SK-N-SH treated with all-trans-retinoic acid at 6 μM for 48 hours (cell line): ENCODE measurements at regions not wholly inside any gene's neighbourhood (a gene's known extent, or its start where the extent isn't known, plus 50 kb on each side); places are given as distances from the start of the nearest gene placed in this dataset.

Experiments used
- ARNTL ChIP-seq: fragments of 450-650 bp; formaldehyde crosslinking; IDR thresholded peaks from 2 replicates; pipeline ENCODE4 v1.5.0; 2020; ENCODE audit warnings: low read depth, mild to moderate bottlenecking, moderate library complexity, borderline replicate concordance
- ESRRG ChIP-seq: fragments of 250-450 bp; sonication (Bioruptor Pico); IDR thresholded peaks from 2 replicates; pipeline ENCODE4 v1.6.1; 2021; ENCODE audit warnings: mild to moderate bottlenecking
- ISL1 ChIP-seq: fragments of 250-450 bp; sonication (Bioruptor Pico); IDR thresholded peaks from 2 replicates; pipeline ENCODE4 v2.1.2; 2022; ENCODE audit warnings: mild to moderate bottlenecking, moderate library complexity
- SNAI2 ChIP-seq: fragments of 250-450 bp; sonication (Bioruptor Pico); IDR thresholded peaks from 2 replicates; pipeline ENCODE4 v1.5.0; 2020; ENCODE audit warnings: mild to moderate bottlenecking, moderate library complexity
- ZFP3 ChIP-seq: fragments of 250-450 bp; sonication (Bioruptor Pico); IDR thresholded peaks from 2 replicates; pipeline ENCODE4 v1.5.0; 2020; ENCODE audit warnings: mild to moderate bottlenecking, moderate library complexity
- ZFP30 ChIP-seq: fragments of 450-650 bp; formaldehyde crosslinking; IDR thresholded peaks from 2 replicates; pipeline ENCODE4 v1.5.0; 2022; ENCODE audit warnings: mild to moderate bottlenecking, moderate library complexity
- ZNF8 ChIP-seq: fragments of 450-650 bp; formaldehyde crosslinking; IDR thresholded peaks from 2 replicates; pipeline ENCODE4 v1.5.0; 2020; ENCODE audit warnings: mild to moderate bottlenecking, moderate library complexity
- TF ChIP-seq, protein P1 (sequence below): fragments of 250-450 bp; sonication (Bioruptor Pico); IDR thresholded peaks from 2 replicates; pipeline ENCODE4 v1.5.1; 2021; ENCODE audit warnings: mild to moderate bottlenecking, moderate library complexity
- TF ChIP-seq, protein P2 (sequence below): fragments of 250-450 bp; sonication (Bioruptor Pico); IDR thresholded peaks from 2 replicates; pipeline ENCODE4 v1.8.0; 2020; ENCODE audit warnings: mild to moderate bottlenecking, moderate library complexity, borderline replicate concordance

DNA sequence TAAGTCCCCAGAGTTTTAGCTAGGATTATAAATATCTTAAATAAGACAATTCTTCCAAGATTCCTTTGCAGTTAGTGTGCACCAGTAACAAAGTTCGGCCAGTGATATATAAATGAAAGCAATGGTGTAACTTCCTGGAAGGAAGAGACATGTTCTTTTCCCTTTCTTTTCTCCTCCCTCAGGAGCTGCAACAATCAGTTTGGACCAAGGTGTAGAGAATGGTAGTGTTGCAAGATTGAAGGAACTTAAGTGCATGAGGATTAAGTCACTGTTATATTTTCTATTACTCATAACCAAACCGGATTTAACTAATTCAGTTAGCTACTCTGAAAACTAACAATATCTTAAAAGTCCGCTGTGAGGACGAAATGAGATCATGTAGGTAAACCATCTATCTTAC is 68.9 kb upstream of the KCNJ16 start:
- TF ChIP-seq ZFP3 (CRISPR knock-in tag) (no peak), ZFP30 (CRISPR knock-in tag) (no peak), ISL1 (peak; percentile 75), ARNTL (no peak), ESRRG (CRISPR knock-in tag) (no peak), SNAI2 (no peak), ZNF8 (CRISPR knock-in tag) (no peak)
- TF ChIP-seq, protein P1, sequence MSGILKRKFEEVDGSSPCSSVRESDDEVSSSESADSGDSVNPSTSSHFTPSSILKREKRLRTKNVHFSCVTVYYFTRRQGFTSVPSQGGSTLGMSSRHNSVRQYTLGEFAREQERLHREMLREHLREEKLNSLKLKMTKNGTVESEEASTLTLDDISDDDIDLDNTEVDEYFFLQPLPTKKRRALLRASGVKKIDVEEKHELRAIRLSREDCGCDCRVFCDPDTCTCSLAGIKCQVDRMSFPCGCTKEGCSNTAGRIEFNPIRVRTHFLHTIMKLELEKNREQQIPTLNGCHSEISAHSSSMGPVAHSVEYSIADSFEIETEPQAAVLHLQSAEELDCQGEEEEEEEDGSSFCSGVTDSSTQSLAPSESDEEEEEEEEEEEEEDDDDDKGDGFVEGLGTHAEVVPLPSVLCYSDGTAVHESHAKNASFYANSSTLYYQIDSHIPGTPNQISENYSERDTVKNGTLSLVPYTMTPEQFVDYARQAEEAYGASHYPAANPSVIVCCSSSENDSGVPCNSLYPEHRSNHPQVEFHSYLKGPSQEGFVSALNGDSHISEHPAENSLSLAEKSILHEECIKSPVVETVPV (CRISPR knock-in tag) = no peak
- TF ChIP-seq, protein P2, sequence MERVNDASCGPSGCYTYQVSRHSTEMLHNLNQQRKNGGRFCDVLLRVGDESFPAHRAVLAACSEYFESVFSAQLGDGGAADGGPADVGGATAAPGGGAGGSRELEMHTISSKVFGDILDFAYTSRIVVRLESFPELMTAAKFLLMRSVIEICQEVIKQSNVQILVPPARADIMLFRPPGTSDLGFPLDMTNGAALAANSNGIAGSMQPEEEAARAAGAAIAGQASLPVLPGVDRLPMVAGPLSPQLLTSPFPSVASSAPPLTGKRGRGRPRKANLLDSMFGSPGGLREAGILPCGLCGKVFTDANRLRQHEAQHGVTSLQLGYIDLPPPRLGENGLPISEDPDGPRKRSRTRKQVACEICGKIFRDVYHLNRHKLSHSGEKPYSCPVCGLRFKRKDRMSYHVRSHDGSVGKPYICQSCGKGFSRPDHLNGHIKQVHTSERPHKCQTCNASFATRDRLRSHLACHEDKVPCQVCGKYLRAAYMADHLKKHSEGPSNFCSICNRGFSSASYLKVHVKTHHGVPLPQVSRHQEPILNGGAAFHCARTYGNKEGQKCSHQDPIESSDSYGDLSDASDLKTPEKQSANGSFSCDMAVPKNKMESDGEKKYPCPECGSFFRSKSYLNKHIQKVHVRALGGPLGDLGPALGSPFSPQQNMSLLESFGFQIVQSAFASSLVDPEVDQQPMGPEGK (CRISPR knock-in tag) = no peak
